WI38 (cell line): ENCODE measurements at regions not wholly inside any gene's neighbourhood (a gene's known extent, or its start where the extent isn't known, plus 50 kb on each side); places are given as distances from the start of the nearest gene placed in this dataset.

Experiments used
- H3K4me3 ChIP-seq: 2 replicates; pipeline ENCODE4 v1.5.1; 2011; ENCODE audit warnings: low read depth, mild to moderate bottlenecking, control low read depth, low read length
- CTCF ChIP-seq: IDR thresholded peaks from 2 replicates; pipeline ENCODE4 v1.5.1; 2012; ENCODE audit warnings: low read depth, mild to moderate bottlenecking, control low read depth, low read length

- no peak overlapping the region for H3K4me3 ChIP-seq
- TF ChIP-seq CTCF = no peak
Measured at GRCh38 chr1:61539720-61540462, 185.1 kb downstream of the TM2D1 start.

- no peak overlapping the region for H3K4me3 ChIP-seq
- TF ChIP-seq CTCF = no peak
Measured at GRCh38 chr1:61538228-61538627, 186.7 kb downstream of the TM2D1 start.

- no peak overlapping the region for H3K4me3 ChIP-seq
- TF ChIP-seq CTCF = no peak
Measured at GRCh38 chr1:61536174-61537108, 188.5 kb downstream of the TM2D1 start.

- H3K4me3 ChIP-seq = no peak overlapping the region
- no peak for TF ChIP-seq CTCF
Measured at GRCh38 chr1:61534847-61535246, 190.1 kb downstream of the TM2D1 start.

- H3K4me3 ChIP-seq = no peak overlapping the region
- no peak for TF ChIP-seq CTCF
Measured at GRCh38 chr1:61533546-61533945, 191.4 kb downstream of the TM2D1 start.

GRCh38 chr1:61531716-61532115 is 193.2 kb downstream of the TM2D1 start:
- no peak for TF ChIP-seq CTCF
- no peak overlapping the region for H3K4me3 ChIP-seq
